Panc1 (cell line): ENCODE measurements at regions not wholly inside any gene's neighbourhood (a gene's known extent, or its start where the extent isn't known, plus 50 kb on each side); places are given as distances from the start of the nearest gene placed in this dataset.

Source experiments
- ATAC-seq: fragments of 200-7000 bp; cut with Tn5 transposase; 2 replicates; pipeline ENCODE4 v1.9.1; 2020; ENCODE audit warnings: mild to moderate bottlenecking, moderate library complexity
- BruUV-seq: library from RNA; stranded (reverse); fragments of 400-500 nt; replicated peaks from 2 replicates; lab custom pipeline; 2021; lab: Mats Ljungman, UMichigan
- CTCF ChIA-PET: fragments of 300-600 bp; sonication (Branson Sonifier 250); formaldehyde crosslinking; loops from one replicate; lab custom pipeline; 2022; ENCODE audit warnings: antibody characterized with exemption; lab: Charles Lee
- POLR2A ChIA-PET: fragments of 300-600 bp; sonication (Branson Sonifier 250); formaldehyde crosslinking; loops from one replicate; lab custom pipeline; 2022; ENCODE audit warnings: antibody characterized with exemption; lab: Charles Lee
- DNase-seq: peaks from one replicate; pipeline ENCODE4 v3.0.0-alpha.2; 2010; ENCODE audit warnings: low read depth, low spot score
- H3K27ac ChIP-seq: 2 replicates; pipeline ENCODE4 v1.5.1; 2011; ENCODE audit warnings: mild to moderate bottlenecking, low read length, inconsistent platforms
- H3K27me3 ChIP-seq: fragments of 200-500 bp; sonication (Bioruptor generic); 2 replicates; pipeline ENCODE4 v1.6.0; 2014; ENCODE audit warnings: low read length, inconsistent platforms; ENCODE audit not compliant: control insufficient read depth, insufficient read depth
- H3K36me3 ChIP-seq: fragments of 200-500 bp; sonication (Bioruptor generic); 2 replicates; pipeline ENCODE4 v1.5.1; 2014; ENCODE audit warnings: inconsistent platforms, mild to moderate bottlenecking, low read length, moderate library complexity; ENCODE audit not compliant: control insufficient read depth, insufficient read depth
- H3K4me1 ChIP-seq: 2 replicates; pipeline ENCODE4 v1.5.1; 2011; ENCODE audit warnings: inconsistent platforms, mild to moderate bottlenecking, low read length, moderate library complexity; ENCODE audit not compliant: control insufficient read depth, insufficient read depth
- H3K4me3 ChIP-seq, 2 experiments: 2 replicates each; pipeline ENCODE4 v1.5.1; 2011 to 2012; ENCODE audit warnings: low read depth in 2 of 2, low read length in 2 of 2, mild to moderate bottlenecking in 2 of 2, inconsistent platforms in 1 of 2, moderate library complexity in 1 of 2
- H3K9me3 ChIP-seq: fragments of 200-500 bp; sonication (Bioruptor generic); 2 replicates; pipeline ENCODE4 v1.5.1; 2014; ENCODE audit warnings: low read depth, mild to moderate bottlenecking, inconsistent platforms, low read length, moderate library complexity; ENCODE audit not compliant: control insufficient read depth, insufficient read depth
- POLR2AphosphoS5 ChIP-seq: IDR thresholded peaks from 2 replicates; pipeline ENCODE4 v1.6.1; 2012; ENCODE audit warnings: mild to moderate bottlenecking, low read depth, low read length, moderate library complexity
- SIN3A ChIP-seq: IDR thresholded peaks from 2 replicates; pipeline ENCODE4 v1.6.1; 2012; ENCODE audit warnings: low read depth, mild to moderate bottlenecking, low read length, moderate library complexity, borderline replicate concordance; ENCODE audit not compliant: insufficient read depth
- TCF7L2 ChIP-seq: IDR thresholded peaks from 2 replicates; pipeline ENCODE4 v1.6.1; 2011; ENCODE audit warnings: mild to moderate bottlenecking, low read depth, low read length, inconsistent platforms
- in situ Hi-C: cut with HindIII; loops from 2 replicates; pipeline ENCODE4 v1.10.0; 2016; ENCODE audit warnings: low sequenced_read_pairs, low pct_unique_long_range_greater_than_20kb
- intact Hi-C: fragments of 100-400 bp; cut with micrococcal nuclease; formaldehyde crosslinking; loops from one replicate; pipeline ENCODE4 v1.10.0; 2022; ENCODE audit not compliant: unreplicated experiment
- TF ChIP-seq, protein P1 (sequence below), 2 experiments: IDR thresholded peaks; 2 replicates each; pipeline ENCODE4 v1.6.1; 2011 to 2012; ENCODE audit warnings: low read depth in 2 of 2, control low read depth in 1 of 2, low read length in 1 of 2, mild to moderate bottlenecking in 1 of 2, moderate library complexity in 1 of 2; ENCODE audit not compliant: insufficient read depth in 1 of 2
- TF ChIP-seq, protein P2 (sequence below): fragments of 450-650 bp; IDR thresholded peaks from 2 replicates; pipeline ENCODE4 v1.5.1; 2017; ENCODE audit warnings: mild to moderate bottlenecking

DNA sequence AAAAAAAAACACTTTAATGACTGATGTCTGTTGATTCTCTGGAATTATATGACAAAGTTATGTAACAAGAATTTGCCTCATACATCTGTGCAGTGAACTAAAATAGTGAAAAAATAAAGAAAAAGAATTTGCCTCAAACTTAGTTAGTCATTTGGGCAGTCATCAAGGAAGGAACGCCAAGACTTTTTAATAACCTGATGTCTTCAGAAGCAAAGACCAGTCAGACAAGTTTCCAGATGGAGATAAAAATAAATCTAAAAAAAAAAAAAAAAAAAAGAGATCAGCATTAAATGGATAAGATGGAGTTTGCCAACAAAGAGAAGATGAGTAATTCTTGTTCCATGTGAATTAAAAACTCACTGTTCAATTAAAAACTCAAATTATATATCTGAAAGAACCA is 52.3 kb upstream of the JMY start:
- no TSS peak for BruUV-seq
- ATAC-seq (no peak), DNase-seq (no peak)
- no peak overlapping the region for H3K4me3 ChIP-seq
- POLR2A ChIA-PET, result interaction anchor here (0.7 kb wide), 1 partner anchor 32 kb away, joined by 3 read pairs; no protein-coding TSS in a partner anchor
- intact Hi-C loops (no loop called here), in situ Hi-C loops (no loop called here)
- no peaks in the 10 kb centered on the region for H3K9me3 ChIP-seq
- H3K36me3 ChIP-seq, result no peaks in the 10 kb centered on the region
- H3K27ac ChIP-seq, result no peak overlapping the region
- no peaks in the 10 kb centered on the region for H3K4me1 ChIP-seq
- TF ChIP-seq TCF7L2, result no peak
- TF ChIP-seq, protein P1, sequence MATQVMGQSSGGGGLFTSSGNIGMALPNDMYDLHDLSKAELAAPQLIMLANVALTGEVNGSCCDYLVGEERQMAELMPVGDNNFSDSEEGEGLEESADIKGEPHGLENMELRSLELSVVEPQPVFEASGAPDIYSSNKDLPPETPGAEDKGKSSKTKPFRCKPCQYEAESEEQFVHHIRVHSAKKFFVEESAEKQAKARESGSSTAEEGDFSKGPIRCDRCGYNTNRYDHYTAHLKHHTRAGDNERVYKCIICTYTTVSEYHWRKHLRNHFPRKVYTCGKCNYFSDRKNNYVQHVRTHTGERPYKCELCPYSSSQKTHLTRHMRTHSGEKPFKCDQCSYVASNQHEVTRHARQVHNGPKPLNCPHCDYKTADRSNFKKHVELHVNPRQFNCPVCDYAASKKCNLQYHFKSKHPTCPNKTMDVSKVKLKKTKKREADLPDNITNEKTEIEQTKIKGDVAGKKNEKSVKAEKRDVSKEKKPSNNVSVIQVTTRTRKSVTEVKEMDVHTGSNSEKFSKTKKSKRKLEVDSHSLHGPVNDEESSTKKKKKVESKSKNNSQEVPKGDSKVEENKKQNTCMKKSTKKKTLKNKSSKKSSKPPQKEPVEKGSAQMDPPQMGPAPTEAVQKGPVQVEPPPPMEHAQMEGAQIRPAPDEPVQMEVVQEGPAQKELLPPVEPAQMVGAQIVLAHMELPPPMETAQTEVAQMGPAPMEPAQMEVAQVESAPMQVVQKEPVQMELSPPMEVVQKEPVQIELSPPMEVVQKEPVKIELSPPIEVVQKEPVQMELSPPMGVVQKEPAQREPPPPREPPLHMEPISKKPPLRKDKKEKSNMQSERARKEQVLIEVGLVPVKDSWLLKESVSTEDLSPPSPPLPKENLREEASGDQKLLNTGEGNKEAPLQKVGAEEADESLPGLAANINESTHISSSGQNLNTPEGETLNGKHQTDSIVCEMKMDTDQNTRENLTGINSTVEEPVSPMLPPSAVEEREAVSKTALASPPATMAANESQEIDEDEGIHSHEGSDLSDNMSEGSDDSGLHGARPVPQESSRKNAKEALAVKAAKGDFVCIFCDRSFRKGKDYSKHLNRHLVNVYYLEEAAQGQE (IDR thresholded peaks at IDR 0.05; ENCODE audit: insufficient read depth in 1 of 2, low read depth in 2 of 2, low read length in 1 of 2), result no peak
- TF ChIP-seq, protein P2, sequence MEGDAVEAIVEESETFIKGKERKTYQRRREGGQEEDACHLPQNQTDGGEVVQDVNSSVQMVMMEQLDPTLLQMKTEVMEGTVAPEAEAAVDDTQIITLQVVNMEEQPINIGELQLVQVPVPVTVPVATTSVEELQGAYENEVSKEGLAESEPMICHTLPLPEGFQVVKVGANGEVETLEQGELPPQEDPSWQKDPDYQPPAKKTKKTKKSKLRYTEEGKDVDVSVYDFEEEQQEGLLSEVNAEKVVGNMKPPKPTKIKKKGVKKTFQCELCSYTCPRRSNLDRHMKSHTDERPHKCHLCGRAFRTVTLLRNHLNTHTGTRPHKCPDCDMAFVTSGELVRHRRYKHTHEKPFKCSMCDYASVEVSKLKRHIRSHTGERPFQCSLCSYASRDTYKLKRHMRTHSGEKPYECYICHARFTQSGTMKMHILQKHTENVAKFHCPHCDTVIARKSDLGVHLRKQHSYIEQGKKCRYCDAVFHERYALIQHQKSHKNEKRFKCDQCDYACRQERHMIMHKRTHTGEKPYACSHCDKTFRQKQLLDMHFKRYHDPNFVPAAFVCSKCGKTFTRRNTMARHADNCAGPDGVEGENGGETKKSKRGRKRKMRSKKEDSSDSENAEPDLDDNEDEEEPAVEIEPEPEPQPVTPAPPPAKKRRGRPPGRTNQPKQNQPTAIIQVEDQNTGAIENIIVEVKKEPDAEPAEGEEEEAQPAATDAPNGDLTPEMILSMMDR, result no peak
- TF ChIP-seq POLR2AphosphoS5, result no peak
- no peaks in the 10 kb centered on the region; the same call in 1 of the 2 replicates for H3K27me3 ChIP-seq
- CTCF ChIA-PET, result no interaction called here

DNA sequence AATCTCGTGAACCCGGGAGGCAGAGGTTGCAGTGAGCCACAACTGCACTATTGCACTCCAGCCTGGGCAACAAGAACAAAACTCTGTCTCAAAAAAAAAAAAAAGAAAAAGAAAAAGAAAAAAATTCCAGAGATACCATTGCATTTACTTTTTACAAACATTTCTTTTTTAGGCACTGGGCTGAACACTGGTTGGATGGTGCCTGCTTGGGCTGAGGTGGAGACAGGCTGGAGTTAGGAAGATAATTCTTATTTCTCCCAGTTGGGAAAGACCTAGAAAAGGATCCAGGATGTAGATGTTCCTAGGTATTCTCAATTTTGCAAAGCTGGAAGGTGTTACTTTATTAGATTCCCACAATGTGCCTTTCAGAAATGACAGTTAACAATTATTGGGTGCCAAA is 49.9 kb upstream of the JMY start:
- no peak for ATAC-seq
- POLR2A ChIA-PET, result no interaction called here
- intact Hi-C loops, result no loop called here

More for the DNA sequence above, 49.9 kb upstream of the JMY start:
- TF ChIP-seq POLR2AphosphoS5 (no peak), SIN3A (no peak), TCF7L2 (no peak)
- TF ChIP-seq, protein P2, result no peak
- TF ChIP-seq, protein P1 (IDR thresholded peaks at IDR 0.05; ENCODE audit: insufficient read depth in 1 of 2, low read depth in 2 of 2, low read length in 1 of 2), result no peak
- no peaks in the 10 kb centered on the region for H3K36me3 ChIP-seq
- no TSS peak for BruUV-seq
- in situ Hi-C loops, result no loop called here
- H3K9me3 ChIP-seq, result no peaks in the 10 kb centered on the region
- DNase-seq, result no peak
- CTCF ChIA-PET, result no interaction called here
- no peak overlapping the region for H3K4me3 ChIP-seq
- no peaks in the 10 kb centered on the region for H3K4me1 ChIP-seq
- no peak overlapping the region for H3K27ac ChIP-seq
- no peaks in the 10 kb centered on the region; the same call in 1 of the 2 replicates for H3K27me3 ChIP-seq
